ENCODE measurements at regions not wholly inside any gene's neighbourhood (a gene's known extent, or its start where the extent isn't known, plus 50 kb on each side); places are given as distances from the start of the nearest gene placed in this dataset.

GRCh38 chr7:106552645-106553445, 108.1 kb downstream of the CCDC71L start:
- Histone ChIP-seq H3K36me3 (ENCODE audit: insufficient read depth, low read length) (no peaks in the 10 kb centered on the region), H3F3A (ENCODE audit: insufficient read depth, low read length) (no peaks in the 10 kb centered on the region), H3K79me2 (ENCODE audit: insufficient read depth, low read length) (no peaks in the 10 kb centered on the region), H3K9me3 (ENCODE audit: low read length) (no peaks in the 10 kb centered on the region), H4K20me1 (ENCODE audit: insufficient read depth, low read length) (no peaks in the 10 kb centered on the region), H3K4me2 (ENCODE audit: low read length) (no peak overlapping the region), H3K9me2 (ENCODE audit: low read depth, low read length) (no peaks in the 10 kb centered on the region), H2AFZ (ENCODE audit: low read length) (no peak overlapping the region), H3K4me3 (ENCODE audit: low read depth, low read length, poor library complexity, severe bottlenecking) (no peak overlapping the region), H3K4me1 (ENCODE audit: insufficient read depth, low read length, severe bottlenecking) (peaks cover 10% of the 10 kb centered on the region), H3K27ac (ENCODE audit: low read depth, low read length, poor library complexity, severe bottlenecking) (no peak overlapping the region), H3K27me3 (ENCODE audit: insufficient read depth, low read length) (no peaks in the 10 kb centered on the region), H3K9ac (ENCODE audit: low read length) (no peak overlapping the region)
- TF ChIP-seq EZH2 (IDR thresholded peaks at IDR 0.05; ENCODE audit: borderline replicate concordance, low read length) (no peak), CTCF (IDR thresholded peaks at IDR 0.05; ENCODE audit: low read length) (no peak)

- H3K9ac ChIP-seq (ENCODE audit: low read length) = no peak overlapping the region
- no peaks in the 10 kb centered on the region for H3K36me3 ChIP-seq (ENCODE audit: insufficient read depth, low read length)
- H3K27ac ChIP-seq (ENCODE audit: low read depth, low read length, poor library complexity, severe bottlenecking) = no peak overlapping the region
Measured at GRCh38 chr7:106551936-106552335, 109.0 kb downstream of the CCDC71L start.

GRCh38 chr7:106548491-106548890, 112.5 kb downstream of the CCDC71L start:
- Histone ChIP-seq H3K36me3 (ENCODE audit: insufficient read depth, low read length) (no peaks in the 10 kb centered on the region), H2AFZ (ENCODE audit: low read length) (no peak overlapping the region)

More at GRCh38 chr7:106551936-106552335, 109.0 kb downstream of the CCDC71L start:
- Histone ChIP-seq H3K27me3 (ENCODE audit: insufficient read depth, low read length) (no peaks in the 10 kb centered on the region), H3K9me2 (ENCODE audit: low read depth, low read length) (no peaks in the 10 kb centered on the region), H3K79me2 (ENCODE audit: insufficient read depth, low read length) (no peaks in the 10 kb centered on the region), H3K4me3 (ENCODE audit: low read depth, low read length, poor library complexity, severe bottlenecking) (no peak overlapping the region), H3K9me3 (ENCODE audit: low read length) (no peaks in the 10 kb centered on the region), H3F3A (ENCODE audit: insufficient read depth, low read length) (no peaks in the 10 kb centered on the region), H4K20me1 (ENCODE audit: insufficient read depth, low read length) (no peaks in the 10 kb centered on the region), H2AFZ (ENCODE audit: low read length) (no peak overlapping the region), H3K4me2 (ENCODE audit: low read length) (no peak overlapping the region), H3K4me1 (ENCODE audit: insufficient read depth, low read length, severe bottlenecking) (peaks cover 10% of the 10 kb centered on the region)
- no peak for TF ChIP-seq CTCF (IDR thresholded peaks at IDR 0.05; ENCODE audit: low read length)
- TF ChIP-seq EZH2 (IDR thresholded peaks at IDR 0.05; ENCODE audit: borderline replicate concordance, low read length) = no peak

More at GRCh38 chr7:106548491-106548890, 112.5 kb downstream of the CCDC71L start:
- Histone ChIP-seq H3K4me2 (ENCODE audit: low read length) (no peak overlapping the region), H3K4me3 (ENCODE audit: low read depth, low read length, poor library complexity, severe bottlenecking) (no peak overlapping the region), H3K9me2 (ENCODE audit: low read depth, low read length) (no peaks in the 10 kb centered on the region), H3K79me2 (ENCODE audit: insufficient read depth, low read length) (no peaks in the 10 kb centered on the region), H3K9ac (ENCODE audit: low read length) (no peak overlapping the region), H3K27me3 (ENCODE audit: insufficient read depth, low read length) (no peaks in the 10 kb centered on the region), H3K9me3 (ENCODE audit: low read length) (no peaks in the 10 kb centered on the region), H3F3A (ENCODE audit: insufficient read depth, low read length) (no peaks in the 10 kb centered on the region), H4K20me1 (ENCODE audit: insufficient read depth, low read length) (no peaks in the 10 kb centered on the region), H3K4me1 (ENCODE audit: insufficient read depth, low read length, severe bottlenecking) (peaks cover 10% of the 10 kb centered on the region), H3K27ac (ENCODE audit: low read depth, low read length, poor library complexity, severe bottlenecking) (no peak overlapping the region)
- TF ChIP-seq EZH2 (IDR thresholded peaks at IDR 0.05; ENCODE audit: borderline replicate concordance, low read length) (no peak), CTCF (IDR thresholded peaks at IDR 0.05; ENCODE audit: low read length) (no peak)
